ENCODE measurements at regions not wholly inside any gene's neighbourhood (a gene's known extent, or its start where the extent isn't known, plus 50 kb on each side); places are given as distances from the start of the nearest gene placed in this dataset.

- H3K36me3 ChIP-seq (replicated peaks in 1 of 2), result no peaks in the 10 kb centered on the region
- TF ChIP-seq CTCF (IDR thresholded peaks at IDR 0.05) (no peak), POLR2A (IDR thresholded peaks at IDR 0.05) (no peak)
- no peaks in the 10 kb centered on the region for H3K27me3 ChIP-seq
- no peak overlapping the region for H3K27ac ChIP-seq
- no peak overlapping the region for H3K4me3 ChIP-seq
- no peak for DNase-seq
- no peaks in the 10 kb centered on the region for H3K4me1 ChIP-seq (replicated peaks in 1 of 2)
- WGBS, 4 donors, result 28 to 50% (median 30%) methylated on average over 1 of the region's 1 CpG
- H3K9me3 ChIP-seq (replicated peaks in 1 of 3), result no peaks in the 10 kb centered on the region
- intact Hi-C loops (cut with DNase I), result no loop called here
These were observed 323.5 kb upstream of the TANK start for GRCh38 chr2:160836755-160837154.

GRCh38 chr2:160837416-160837815, 322.8 kb upstream of the TANK start:
- intact Hi-C loops (cut with DNase I), result no loop called here
- Histone ChIP-seq H3K27me3 (no peaks in the 10 kb centered on the region), H3K4me1 (replicated peaks in 1 of 2) (no peaks in the 10 kb centered on the region), H3K4me3 (no peak overlapping the region), H3K36me3 (replicated peaks in 1 of 2) (no peaks in the 10 kb centered on the region), H3K27ac (no peak overlapping the region), H3K9me3 (replicated peaks in 1 of 3) (no peaks in the 10 kb centered on the region)
- no peak for DNase-seq
- TF ChIP-seq CTCF (IDR thresholded peaks at IDR 0.05) (no peak), POLR2A (IDR thresholded peaks at IDR 0.05) (no peak)

- H3K4me3 ChIP-seq, result no peak overlapping the region
- no peak overlapping the region for H3K27ac ChIP-seq
- WGBS, 4 donors, result 67 to 92% (median 82%) methylated on average over 1 of the region's 1 CpG
- H3K27me3 ChIP-seq, result no peaks in the 10 kb centered on the region
- no peaks in the 10 kb centered on the region for H3K4me1 ChIP-seq (replicated peaks in 1 of 2)
- DNase-seq, result no peak
- H3K9me3 ChIP-seq (replicated peaks in 1 of 3), result no peaks in the 10 kb centered on the region
- H3K36me3 ChIP-seq (replicated peaks in 1 of 2), result no peaks in the 10 kb centered on the region
- intact Hi-C loops (cut with DNase I), result no loop called here
- TF ChIP-seq POLR2A (IDR thresholded peaks at IDR 0.05) (no peak), CTCF (IDR thresholded peaks at IDR 0.05) (no peak)
These were observed 322.1 kb upstream of the TANK start for GRCh38 chr2:160838147-160838546.

GRCh38 chr2:160838691-160839090, 321.5 kb upstream of the TANK start:
- H3K9me3 ChIP-seq (replicated peaks in 1 of 3), result no peaks in the 10 kb centered on the region
- 71 to 81% (median 77%) methylated on average over 4 of the region's 4 CpGs for WGBS, 4 donors
- no peak for DNase-seq
- intact Hi-C loops (cut with DNase I), result no loop called here
- no peaks in the 10 kb centered on the region for H3K27me3 ChIP-seq
- no peaks in the 10 kb centered on the region for H3K4me1 ChIP-seq (replicated peaks in 1 of 2)
- H3K4me3 ChIP-seq, result no peak overlapping the region
- H3K27ac ChIP-seq, result no peak overlapping the region
- no peaks in the 10 kb centered on the region for H3K36me3 ChIP-seq (replicated peaks in 1 of 2)
- no peak for TF ChIP-seq POLR2A (IDR thresholded peaks at IDR 0.05)
- TF ChIP-seq CTCF (IDR thresholded peaks at IDR 0.05), result no peak
